Dermis microvascular lymphatic vessel endothelial cell (primary cell): ENCODE measurements at regions not wholly inside any gene's neighbourhood (a gene's known extent, or its start where the extent isn't known, plus 50 kb on each side); places are given as distances from the start of the nearest gene placed in this dataset.

ENCODE experiments used
- DNase-seq, 2 donors: peaks; one replicate each; pipeline versions ENCODE4 v3.0.0 to v3.0.0-alpha.2; 2010; ENCODE audit warnings: low read depth in 2 of 2

GRCh38 chr4:115945026-115945425 is 831.6 kb upstream of the NDST4 start:
- no peak for DNase-seq

- DNase-seq: no peak
Observed at GRCh38 chr4:115944146-115944905, 830.9 kb upstream of the NDST4 start.

- DNase-seq: no peak
Observed at GRCh38 chr4:115938764-115939443, 825.5 kb upstream of the NDST4 start.

- no peak for DNase-seq
Observed at GRCh38 chr4:115929373-115929772, 816.0 kb upstream of the NDST4 start.

- DNase-seq: no peak
Observed at GRCh38 chr4:115927382-115927781, 814.0 kb upstream of the NDST4 start.

- no peak for DNase-seq
Observed at GRCh38 chr4:115923152-115923551, 809.7 kb upstream of the NDST4 start.

GRCh38 chr4:115920637-115921036 is 807.2 kb upstream of the NDST4 start:
- no peak for DNase-seq

GRCh38 chr4:115918149-115918548 is 804.7 kb upstream of the NDST4 start:
- no peak for DNase-seq

GRCh38 chr4:115906428-115906827 is 793.0 kb upstream of the NDST4 start:
- DNase-seq: no peak

GRCh38 chr4:115883847-115884246 is 770.4 kb upstream of the NDST4 start:
- DNase-seq: no peak

GRCh38 chr4:115883231-115883630 is 769.8 kb upstream of the NDST4 start:
- DNase-seq: no peak

- no peak for DNase-seq
Observed at GRCh38 chr4:115873048-115873447, 759.6 kb upstream of the NDST4 start.

GRCh38 chr4:115871596-115871995 is 758.2 kb upstream of the NDST4 start:
- DNase-seq: no peak

- DNase-seq: no peak
Observed at GRCh38 chr4:115866364-115866896, 753.0 kb upstream of the NDST4 start.

GRCh38 chr4:115865736-115866135 is 752.3 kb upstream of the NDST4 start:
- DNase-seq: no peak

- DNase-seq: no peak
Observed at GRCh38 chr4:115852767-115853091, 739.3 kb upstream of the NDST4 start.

- DNase-seq: no peak
Observed at GRCh38 chr4:115851918-115852766, 738.7 kb upstream of the NDST4 start.

GRCh38 chr4:115850799-115851509 is 737.5 kb upstream of the NDST4 start:
- no peak for DNase-seq

GRCh38 chr4:115844180-115844579 is 730.8 kb upstream of the NDST4 start:
- DNase-seq: no peak

GRCh38 chr4:115841871-115842270 is 728.5 kb upstream of the NDST4 start:
- no peak for DNase-seq

GRCh38 chr4:115834441-115834840 is 721.0 kb upstream of the NDST4 start:
- no peak for DNase-seq

- DNase-seq: no peak
Observed at GRCh38 chr4:115824630-115825029, 711.2 kb upstream of the NDST4 start.
